Muscle layer of duodenum (tissue), 2 donors: ENCODE measurements at regions not wholly inside any gene's neighbourhood (a gene's known extent, or its start where the extent isn't known, plus 50 kb on each side); places are given as distances from the start of the nearest gene placed in this dataset.

Experiments
- H3K27ac ChIP-seq: one replicate; pipeline ENCODE4 v1.7.0; 2013; ENCODE audit warnings: mild to moderate bottlenecking, low read length
- H3K27me3 ChIP-seq: one replicate; pipeline ENCODE4 v1.7.0; 2013; ENCODE audit warnings: low read depth, mild to moderate bottlenecking, control low read depth, low read length
- H3K36me3 ChIP-seq, 2 donors: one replicate each; pipeline ENCODE4 v1.7.0; 2013; ENCODE audit warnings: low read length in 2 of 2, control low read depth in 1 of 2, mild to moderate bottlenecking in 1 of 2; ENCODE audit not compliant: insufficient read depth in 2 of 2, control insufficient read depth in 1 of 2
- H3K4me1 ChIP-seq, 2 donors: one replicate each; pipeline ENCODE4 v1.7.0; 2013; ENCODE audit warnings: low read length in 2 of 2, mild to moderate bottlenecking in 2 of 2, control low read depth in 1 of 2, moderate library complexity in 1 of 2; ENCODE audit not compliant: insufficient read depth in 2 of 2, control insufficient read depth in 1 of 2
- H3K4me3 ChIP-seq, 2 donors: one replicate each; pipeline ENCODE4 v1.7.0; 2013; ENCODE audit warnings: low read length in 2 of 2, low read depth in 1 of 2, mild to moderate bottlenecking in 1 of 2
- H3K9me3 ChIP-seq, 2 donors: one replicate each; pipeline ENCODE4 v1.7.0; 2013; ENCODE audit warnings: low read length in 2 of 2, control low read depth in 1 of 2, mild to moderate bottlenecking in 1 of 2; ENCODE audit not compliant: control insufficient read depth in 1 of 2
- donor health status: healthy.

DNA sequence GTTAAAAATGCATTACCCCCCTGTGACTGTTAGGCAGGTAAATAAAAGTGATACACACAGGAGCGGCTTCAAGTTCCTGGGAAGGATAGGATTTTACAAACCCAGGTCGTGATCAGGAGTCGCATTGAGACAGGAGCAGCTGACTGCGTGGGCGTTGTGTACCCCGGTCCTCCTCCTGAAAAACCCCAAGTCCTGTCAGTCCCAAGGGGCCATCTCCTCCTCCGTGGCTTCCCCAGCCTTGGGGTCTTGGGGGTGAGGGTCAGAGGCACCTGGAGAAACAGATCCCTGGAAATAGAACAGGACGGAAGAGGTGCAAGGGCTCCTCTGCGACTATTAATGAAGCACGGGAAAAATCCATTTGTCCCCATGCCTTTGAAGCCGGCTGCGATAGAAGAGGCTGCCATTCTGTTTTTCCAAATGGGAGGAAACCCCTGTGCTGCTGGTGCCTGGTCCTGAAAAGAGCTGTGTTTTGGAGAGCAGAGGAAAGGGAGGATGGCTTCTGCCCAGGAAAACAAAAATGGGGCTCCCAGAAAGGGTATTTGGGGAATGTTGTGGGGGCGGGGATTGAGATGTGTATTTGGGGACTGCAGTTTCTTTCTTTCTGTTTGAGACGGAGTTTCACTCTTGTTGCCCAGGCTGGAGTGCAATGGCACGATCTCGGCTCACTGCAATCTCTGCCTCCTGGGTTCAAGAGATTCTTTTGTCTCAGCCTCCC is 143.1 kb downstream of the ZNF664 start:
- Histone ChIP-seq H3K36me3 (no peaks in the 10 kb centered on the region), H3K27me3 (no peaks in the 10 kb centered on the region), H3K9me3 (peaks cover 0 to 3% of the 10 kb centered on the region in 2 donors), H3K4me1 (no peaks in the 10 kb centered on the region), H3K4me3 (no peak overlapping the region), H3K27ac (no peak overlapping the region)

DNA sequence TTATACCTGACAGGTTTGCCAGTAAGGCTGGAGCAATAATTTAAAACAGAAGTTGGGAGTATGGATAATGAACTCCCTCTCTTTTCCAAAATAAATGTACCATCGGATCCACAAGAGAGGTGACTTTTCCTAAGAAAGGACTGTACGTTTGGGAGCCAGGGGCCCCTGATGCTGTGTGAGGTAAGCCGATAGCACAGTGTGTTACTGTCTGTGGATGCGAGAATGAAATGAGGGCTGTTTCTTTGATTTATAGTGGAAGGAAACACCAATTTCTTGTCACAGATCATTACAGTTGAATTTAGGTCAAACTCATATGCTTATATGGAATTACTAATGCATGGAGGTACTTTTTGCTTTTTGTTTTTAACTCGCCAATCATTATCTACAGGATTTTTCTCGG is 147.7 kb downstream of the ZNF664 start:
- H3K27ac ChIP-seq, result no peak overlapping the region
- no peaks in the 10 kb centered on the region for H3K27me3 ChIP-seq
- H3K4me3 ChIP-seq, result no peak overlapping the region
- no peaks in the 10 kb centered on the region for H3K36me3 ChIP-seq
- H3K9me3 ChIP-seq, result no peaks in the 10 kb centered on the region
- H3K4me1 ChIP-seq, result peaks cover 0 to 3% of the 10 kb centered on the region in 2 donors

DNA sequence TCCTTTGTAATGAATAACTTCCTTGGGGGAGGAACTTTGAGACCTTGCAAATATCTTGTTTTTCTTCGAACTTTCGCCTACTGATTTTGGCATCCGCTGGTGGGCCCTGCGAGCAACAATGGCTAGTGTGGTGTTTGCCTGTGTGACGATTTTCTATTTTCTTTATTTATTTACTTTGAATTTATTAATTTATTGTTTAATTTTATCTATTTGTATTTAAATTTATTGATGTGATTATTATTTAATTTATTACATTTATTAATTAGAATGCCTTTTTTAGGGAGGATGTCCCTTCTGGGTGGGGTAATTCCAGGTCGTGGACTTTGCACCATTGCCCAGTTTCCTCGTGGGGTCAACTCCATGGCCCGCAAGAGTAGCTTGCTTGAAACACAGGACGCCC is 149.7 kb downstream of the ZNF664 start:
- Histone ChIP-seq H3K4me1 (peaks cover 0 to 5% of the 10 kb centered on the region in 2 donors), H3K27me3 (no peaks in the 10 kb centered on the region), H3K27ac (no peak overlapping the region), H3K36me3 (no peaks in the 10 kb centered on the region), H3K4me3 (no peak overlapping the region), H3K9me3 (no peaks in the 10 kb centered on the region)

- no peak overlapping the region for H3K4me3 ChIP-seq
Measured at GRCh38 chr12:124123296-124124000, 150.4 kb downstream of the ZNF664 start.

GRCh38 chr12:124125203-124125871 is 152.3 kb downstream of the ZNF664 start:
- H3K27ac ChIP-seq, result no peak overlapping the region
- no peak overlapping the region for H3K4me3 ChIP-seq
- H3K4me1 ChIP-seq, result peaks cover 0 to 5% of the 10 kb centered on the region in 2 donors
- H3K9me3 ChIP-seq, result no peaks in the 10 kb centered on the region
- no peaks in the 10 kb centered on the region for H3K27me3 ChIP-seq
- no peaks in the 10 kb centered on the region for H3K36me3 ChIP-seq

More at GRCh38 chr12:124123296-124124000, 150.4 kb downstream of the ZNF664 start:
- Histone ChIP-seq H3K27me3 (no peaks in the 10 kb centered on the region), H3K27ac (no peak overlapping the region), H3K36me3 (no peaks in the 10 kb centered on the region), H3K4me1 (peaks cover 0 to 5% of the 10 kb centered on the region in 2 donors), H3K9me3 (no peaks in the 10 kb centered on the region)

DNA sequence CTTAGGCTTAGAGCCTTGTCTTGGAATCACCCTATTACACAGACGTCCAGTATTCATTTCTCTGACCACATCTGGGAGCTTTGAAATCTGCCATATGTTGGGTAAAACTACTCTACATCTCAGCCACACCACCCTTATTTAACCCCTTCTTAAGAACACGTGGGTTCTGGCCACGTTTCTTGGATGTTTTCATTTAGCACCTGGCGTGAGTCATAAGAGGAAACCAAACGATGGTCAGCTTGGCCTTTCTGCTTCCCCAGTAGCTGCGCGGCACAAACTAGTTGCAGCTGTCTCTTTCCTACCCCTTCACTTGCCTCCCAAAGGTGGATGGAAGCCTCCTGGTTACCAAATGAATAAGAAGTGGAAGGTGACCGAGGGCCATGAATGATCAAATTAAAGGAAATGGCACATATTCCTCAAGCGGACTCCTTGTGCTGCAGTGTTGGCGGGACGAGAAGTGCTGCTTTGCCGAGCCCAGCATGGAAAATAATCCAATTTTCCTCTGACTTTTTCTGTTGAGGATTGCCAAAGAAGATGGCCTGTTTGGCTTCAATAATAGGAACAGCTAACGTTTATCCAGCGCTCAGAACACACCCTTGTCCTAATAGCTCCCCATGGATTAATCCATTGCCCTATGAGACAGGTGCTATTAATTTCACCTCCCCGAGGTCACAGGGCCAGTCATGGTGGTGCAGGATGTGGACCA is 154.1 kb downstream of the ZNF664 start:
- Histone ChIP-seq H3K4me3 (no peak overlapping the region), H3K36me3 (no peaks in the 10 kb centered on the region), H3K4me1 (peaks cover 0 to 11% of the 10 kb centered on the region in 2 donors), H3K27ac (no peak overlapping the region), H3K27me3 (no peaks in the 10 kb centered on the region), H3K9me3 (no peaks in the 10 kb centered on the region)

DNA sequence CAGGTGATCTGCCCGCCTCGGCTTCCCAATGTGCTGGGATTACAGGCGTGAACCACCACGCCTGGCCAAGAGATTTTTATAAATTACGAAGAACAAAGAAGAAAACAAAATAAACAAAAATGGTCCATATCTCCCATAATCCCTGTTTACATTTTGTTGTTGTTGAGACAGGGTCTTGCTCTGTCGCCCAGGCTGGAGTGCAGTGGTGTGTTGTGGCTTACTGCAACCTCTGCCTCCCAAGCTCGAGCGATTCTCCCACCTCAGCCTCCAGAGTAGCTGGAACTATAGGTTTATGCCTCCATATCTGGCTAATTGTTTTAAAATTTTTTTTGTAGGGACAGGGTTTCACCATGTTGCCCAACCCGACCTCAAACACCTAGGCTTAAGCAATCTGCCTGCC is 156.1 kb downstream of the ZNF664 start:
- H3K4me1 ChIP-seq, result peaks cover 0 to 11% of the 10 kb centered on the region in 2 donors
- no peaks in the 10 kb centered on the region for H3K9me3 ChIP-seq
- H3K27ac ChIP-seq, result no peak overlapping the region
- H3K27me3 ChIP-seq, result no peaks in the 10 kb centered on the region
- H3K4me3 ChIP-seq, result no peak overlapping the region
- H3K36me3 ChIP-seq, result no peaks in the 10 kb centered on the region

DNA sequence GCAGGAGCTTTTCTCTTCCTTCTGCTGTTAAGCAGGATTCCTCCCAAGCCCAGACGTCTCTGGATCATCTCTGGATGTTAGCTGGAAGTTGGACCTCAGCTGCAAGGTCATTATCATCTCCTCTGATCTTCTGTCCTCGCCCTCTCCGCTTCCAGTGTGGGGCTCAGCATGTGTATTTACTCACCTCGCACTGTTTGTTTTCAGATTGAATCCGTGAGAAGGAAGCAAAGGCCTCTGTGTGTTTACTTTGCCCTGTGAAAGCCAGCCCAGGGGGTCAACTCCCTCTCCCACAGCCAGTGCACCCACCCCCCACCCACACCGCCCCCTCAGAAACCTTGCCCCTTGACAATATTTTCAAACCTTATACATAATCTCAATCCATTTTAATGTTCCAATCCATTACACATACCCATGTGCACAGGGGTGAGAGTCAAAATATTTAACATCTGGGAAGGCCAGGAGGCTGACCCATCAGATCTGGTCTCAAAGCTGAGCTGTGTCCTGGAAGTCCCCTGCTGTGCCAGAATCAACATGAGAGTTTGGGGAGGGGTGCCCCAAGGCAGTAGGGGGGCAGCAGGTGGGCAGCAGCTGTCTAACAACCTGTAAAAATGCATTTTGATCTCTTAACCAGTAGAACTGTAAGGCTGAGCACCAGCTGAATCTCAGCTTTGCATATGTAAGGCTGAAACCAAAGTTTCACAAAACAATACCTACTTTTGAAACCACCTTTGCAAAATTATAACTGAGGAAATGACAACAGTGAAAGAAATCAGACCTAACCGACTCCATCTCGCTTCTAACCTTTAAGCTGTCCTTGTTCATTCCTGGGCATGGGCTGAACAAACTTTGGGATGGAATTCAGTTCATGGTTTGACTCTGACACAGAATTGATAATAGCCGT is 157.9 kb downstream of the ZNF664 start:
- Histone ChIP-seq H3K27ac (no peak overlapping the region), H3K4me3 (no peak overlapping the region), H3K4me1 (peaks cover 0 to 6% of the 10 kb centered on the region in 2 donors), H3K36me3 (no peaks in the 10 kb centered on the region), H3K9me3 (no peaks in the 10 kb centered on the region), H3K27me3 (no peaks in the 10 kb centered on the region)

GRCh38 chr12:124131659-124132058 is 158.6 kb downstream of the ZNF664 start:
- Histone ChIP-seq H3K27ac (no peak overlapping the region), H3K9me3 (no peaks in the 10 kb centered on the region), H3K4me3 (no peak overlapping the region), H3K4me1 (peaks cover 0 to 6% of the 10 kb centered on the region in 2 donors), H3K27me3 (no peaks in the 10 kb centered on the region), H3K36me3 (no peaks in the 10 kb centered on the region)

- no peaks in the 10 kb centered on the region for H3K36me3 ChIP-seq
- H3K27ac ChIP-seq, result no peak overlapping the region
- H3K9me3 ChIP-seq, result no peaks in the 10 kb centered on the region
- no peaks in the 10 kb centered on the region for H3K27me3 ChIP-seq
- no peak overlapping the region for H3K4me3 ChIP-seq
- H3K4me1 ChIP-seq, result peaks cover 0 to 6% of the 10 kb centered on the region in 2 donors
Measured at GRCh38 chr12:124132530-124132929, 159.5 kb downstream of the ZNF664 start.
